Naive thymus-derived CD8-positive, alpha-beta T cell (primary cell): ENCODE measurements at regions not wholly inside any gene's neighbourhood (a gene's known extent, or its start where the extent isn't known, plus 50 kb on each side); places are given as distances from the start of the nearest gene placed in this dataset.

ENCODE experiments used
- ATAC-seq, 2 donors: fragments of 150-1000 bp; cut with Tn5 transposase in 1 of 2; sonication (Bioruptor Pico), chemical (Tn5 transposase) in 1 of 2; 1 replicate in 1 of 2; 2 replicates in 1 of 2; pipeline ENCODE4 v1.10.0; 2021; ENCODE audit warnings: mild to moderate bottlenecking in 2 of 2, moderate library complexity in 2 of 2
- POLR2A ChIA-PET: fragments of 350-600 bp; sonication (Branson Sonifier 250); formaldehyde crosslinking; loops from one replicate; lab custom pipeline; 2021; ENCODE audit warnings: antibody characterized with exemption; lab: Charles Lee
- DNase-seq, 10 donors: peaks; one replicate each; pipeline versions ENCODE4 v3.0.0 to v3.0.0-alpha.2; 2020 to 2022
- H3K27ac Mint-ChIP-seq, 10 donors: one replicate each; pipeline ENCODE4 v1.8.0; 2020 to 2022; ENCODE audit warnings: mild to moderate bottlenecking in 10 of 10, mixed read lengths in 10 of 10, moderate library complexity in 4 of 10, inconsistent platforms in 1 of 10
- H3K27me3 Mint-ChIP-seq, 5 donors: one replicate each; pipeline ENCODE4 v1.8.0; 2021 to 2022; ENCODE audit warnings: mixed read lengths in 5 of 5
- H3K36me3 Mint-ChIP-seq, 3 donors: one replicate each; pipeline ENCODE4 v1.8.0; 2020 to 2022; ENCODE audit warnings: mixed read lengths in 3 of 3, mild to moderate bottlenecking in 2 of 3, inconsistent platforms in 1 of 3
- H3K4me1 Mint-ChIP-seq, 4 donors: one replicate each; pipeline ENCODE4 v1.8.0; 2021 to 2022; ENCODE audit warnings: mixed read lengths in 4 of 4
- H3K4me3 Mint-ChIP-seq, 10 donors: one replicate each; pipeline ENCODE4 v1.8.0; 2020 to 2022; ENCODE audit warnings: mild to moderate bottlenecking in 10 of 10, mixed read lengths in 10 of 10, moderate library complexity in 6 of 10, inconsistent platforms in 1 of 10
- H3K9me3 Mint-ChIP-seq, 9 donors: one replicate each; pipeline ENCODE4 v1.8.0; 2020 to 2022; ENCODE audit warnings: mixed read lengths in 9 of 9, mild to moderate bottlenecking in 3 of 9, inconsistent platforms in 1 of 9, moderate library complexity in 1 of 9

DNA sequence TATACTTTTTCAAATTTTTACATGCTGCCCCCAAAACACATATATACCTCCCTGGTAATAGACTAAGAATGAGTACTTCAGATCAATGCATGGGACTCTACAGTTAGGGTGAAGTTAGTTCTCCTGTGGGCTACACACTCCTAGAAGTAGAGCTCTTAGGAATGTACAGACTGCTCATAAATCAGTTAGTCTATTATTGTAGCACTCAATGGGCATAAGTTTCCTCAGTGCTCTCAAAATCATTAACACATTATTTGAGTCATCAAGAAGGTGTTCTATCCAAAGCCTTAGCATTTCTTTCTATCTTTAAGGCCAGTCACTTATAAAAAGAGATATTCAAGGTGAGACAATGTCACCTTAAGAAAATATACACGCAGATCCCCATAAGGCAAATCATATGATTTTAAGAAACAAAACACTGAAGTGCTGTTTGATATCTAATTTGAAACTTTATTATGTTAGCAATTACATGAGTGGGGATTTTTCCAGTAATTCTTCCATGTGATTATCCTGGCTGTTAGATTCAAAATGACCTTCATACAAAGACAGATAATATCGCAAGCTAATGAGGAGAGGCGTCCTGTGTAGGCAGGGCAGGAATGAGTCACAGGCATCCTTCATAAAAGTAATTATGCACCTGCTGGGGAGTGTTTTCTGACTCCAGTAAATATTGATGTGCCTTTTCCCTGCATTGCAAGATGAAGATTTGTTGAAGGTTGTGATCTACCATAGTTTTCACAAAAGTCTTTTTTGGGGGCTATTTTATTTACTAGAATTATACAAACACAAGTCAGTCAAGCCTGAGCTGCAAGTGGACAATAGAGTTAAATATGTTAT, 167.2 kb upstream of the ATP1B1 start:
- no peaks in the 10 kb centered on the region for H3K36me3 Mint-ChIP-seq
- ATAC-seq (no peak), DNase-seq (no peak)
- H3K4me3 Mint-ChIP-seq, result no peak overlapping the region
- H3K4me1 Mint-ChIP-seq, result peaks cover 0 to 1% (median 0%) of the 10 kb centered on the region in 4 donors
- H3K9me3 Mint-ChIP-seq, result peaks cover 0 to 10% (median 0%) of the 10 kb centered on the region in 9 donors
- peaks cover 12 to 21% (median 18%) of the 10 kb centered on the region in 5 donors for H3K27me3 Mint-ChIP-seq
- POLR2A ChIA-PET, result no interaction called here
- H3K27ac Mint-ChIP-seq, result no peak overlapping the region

DNA sequence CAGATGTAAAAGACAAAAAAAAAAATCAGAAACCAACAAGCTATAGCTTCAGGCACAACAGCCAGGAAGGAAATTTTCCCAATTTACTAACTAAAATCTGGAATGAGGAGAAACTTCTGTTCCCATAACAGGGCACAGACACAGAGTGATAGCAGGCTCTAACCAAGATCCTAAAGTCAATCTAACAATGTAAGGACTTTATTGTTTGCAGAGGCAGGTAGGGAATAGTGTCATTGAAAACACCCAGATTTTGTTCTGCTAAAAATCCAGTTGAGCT, 166.6 kb upstream of the ATP1B1 start:
- H3K4me1 Mint-ChIP-seq, result peaks cover 0 to 1% (median 0%) of the 10 kb centered on the region in 4 donors
- POLR2A ChIA-PET, result no interaction called here

DNA sequence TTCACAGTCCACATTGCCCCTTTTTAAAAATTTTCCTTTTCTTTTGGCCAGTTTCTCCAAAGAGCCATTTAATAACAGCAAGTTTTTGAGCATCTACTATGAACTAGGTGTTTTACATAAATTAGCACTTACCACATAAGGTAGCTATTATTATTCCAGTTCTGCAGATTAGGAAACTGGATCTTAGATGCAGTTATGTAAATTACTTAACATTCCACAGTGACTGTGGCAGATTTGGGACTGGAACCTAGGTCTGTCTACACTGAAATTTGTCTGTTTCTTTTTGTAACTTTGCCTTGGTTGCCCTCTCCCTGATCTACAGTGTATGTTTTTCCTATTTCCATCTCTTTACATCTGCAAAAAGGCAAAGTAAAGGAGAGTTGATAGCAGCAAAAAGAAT, 164.8 kb upstream of the ATP1B1 start:
- no peak overlapping the region for H3K4me3 Mint-ChIP-seq
- H3K27me3 Mint-ChIP-seq, result peaks cover 12 to 25% (median 22%) of the 10 kb centered on the region in 5 donors
- no peak for DNase-seq
- peaks cover 0 to 1% (median 0%) of the 10 kb centered on the region in 4 donors for H3K4me1 Mint-ChIP-seq
- H3K9me3 Mint-ChIP-seq, result no peaks in the 10 kb centered on the region
- no peak for ATAC-seq
- POLR2A ChIA-PET, result no interaction called here
- H3K27ac Mint-ChIP-seq, result no peak overlapping the region
- no peaks in the 10 kb centered on the region for H3K36me3 Mint-ChIP-seq

More for the DNA sequence above, 166.6 kb upstream of the ATP1B1 start:
- Mint-ChIP-seq H3K4me3 (no peak overlapping the region), H3K36me3 (no peaks in the 10 kb centered on the region), H3K9me3 (peaks cover 0 to 6% (median 0%) of the 10 kb centered on the region in 9 donors), H3K27me3 (peaks cover 12 to 24% (median 18%) of the 10 kb centered on the region in 5 donors), H3K27ac (no peak overlapping the region)
- ATAC-seq (no peak), DNase-seq (no peak)

DNA sequence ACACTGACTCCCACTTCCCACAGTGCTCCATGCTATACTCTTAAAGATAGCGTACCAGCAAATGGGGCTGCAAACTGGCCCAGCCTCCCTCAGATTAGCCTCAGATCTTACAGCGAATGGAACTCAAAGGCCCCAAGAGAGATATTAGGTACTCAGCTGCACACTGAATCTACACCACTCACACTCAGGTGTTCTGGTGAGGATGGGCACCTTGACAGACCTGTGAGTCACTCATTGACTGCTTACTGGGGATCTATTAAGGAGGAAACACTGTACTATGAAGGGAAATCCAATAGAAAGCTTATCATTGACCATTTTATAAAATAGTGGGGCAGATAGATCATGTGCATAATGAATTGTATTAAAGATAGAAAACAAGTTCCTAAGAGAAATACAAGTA, 164.3 kb upstream of the ATP1B1 start:
- no peaks in the 10 kb centered on the region for H3K9me3 Mint-ChIP-seq
- H3K4me3 Mint-ChIP-seq, result no peak overlapping the region
- no peak for ATAC-seq
- H3K36me3 Mint-ChIP-seq, result no peaks in the 10 kb centered on the region
- DNase-seq, result no peak
- H3K27ac Mint-ChIP-seq, result no peak overlapping the region
- POLR2A ChIA-PET, result no interaction called here
- H3K27me3 Mint-ChIP-seq, result peaks cover 12 to 23% (median 22%) of the 10 kb centered on the region in 5 donors
- peaks cover 0 to 1% (median 0%) of the 10 kb centered on the region in 4 donors for H3K4me1 Mint-ChIP-seq

- no peak overlapping the region for H3K27ac Mint-ChIP-seq
- DNase-seq (no peak), ATAC-seq (no peak)
- peaks cover 8 to 19% (median 16%) of the 10 kb centered on the region in 5 donors for H3K27me3 Mint-ChIP-seq
- POLR2A ChIA-PET, result no interaction called here
- H3K4me1 Mint-ChIP-seq, result peaks cover 0 to 1% (median 0%) of the 10 kb centered on the region in 4 donors
- H3K9me3 Mint-ChIP-seq, result no peaks in the 10 kb centered on the region
- H3K36me3 Mint-ChIP-seq, result no peaks in the 10 kb centered on the region
- no peak overlapping the region for H3K4me3 Mint-ChIP-seq
Observed at GRCh38 chr1:168945870-168946269, 160.6 kb upstream of the ATP1B1 start.

DNA sequence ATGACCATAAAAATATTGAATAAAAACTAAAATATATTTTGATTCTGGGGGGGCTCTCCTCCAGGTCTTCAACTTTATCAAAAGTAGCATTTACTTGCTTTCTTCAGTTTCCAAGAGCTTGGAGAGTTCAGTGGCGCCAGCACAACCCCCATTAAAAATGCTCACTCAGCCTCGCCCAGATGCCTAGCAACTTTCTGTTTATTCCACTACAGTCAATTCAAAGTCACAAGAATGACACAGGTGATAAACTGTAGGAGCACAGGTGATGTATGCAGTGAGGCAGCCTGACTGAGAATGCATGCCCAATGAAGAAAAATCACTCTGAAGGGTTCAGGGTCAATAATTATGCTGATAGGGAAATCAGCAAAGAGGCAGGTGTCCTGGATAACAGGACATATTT, 159.4 kb upstream of the ATP1B1 start:
- DNase-seq (no peak), ATAC-seq (no peak)
- Mint-ChIP-seq H3K27me3 (peaks cover 6 to 14% (median 12%) of the 10 kb centered on the region in 5 donors), H3K4me1 (no peaks in the 10 kb centered on the region), H3K4me3 (no peak overlapping the region), H3K9me3 (no peaks in the 10 kb centered on the region), H3K36me3 (no peaks in the 10 kb centered on the region), H3K27ac (no peak overlapping the region)
- POLR2A ChIA-PET, result no interaction called here

DNA sequence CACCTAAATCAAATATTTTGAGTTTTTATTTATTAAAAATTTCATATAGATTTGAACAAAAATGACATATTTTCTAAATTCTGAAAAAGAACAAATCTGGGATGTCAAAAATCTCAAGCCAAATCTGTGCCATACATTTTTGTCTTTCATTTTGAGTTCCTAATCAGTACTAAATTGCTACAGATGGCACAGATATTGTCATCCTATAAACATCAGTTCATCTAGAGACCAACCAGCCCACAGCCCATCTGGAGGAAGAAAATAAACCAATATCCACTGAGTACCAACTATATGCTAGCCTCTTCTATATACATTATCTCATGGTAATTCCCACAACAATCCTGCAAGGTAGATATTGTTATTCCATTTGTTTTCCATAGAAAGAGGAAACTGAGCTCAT, 156.8 kb upstream of the ATP1B1 start:
- Mint-ChIP-seq H3K36me3 (no peaks in the 10 kb centered on the region), H3K27ac (no peak overlapping the region), H3K4me3 (no peak overlapping the region), H3K9me3 (no peaks in the 10 kb centered on the region), H3K4me1 (no peaks in the 10 kb centered on the region), H3K27me3 (peaks cover 0 to 4% (median 0%) of the 10 kb centered on the region in 5 donors)
- no peak for ATAC-seq
- DNase-seq, result no peak
- POLR2A ChIA-PET, result no interaction called here

DNA sequence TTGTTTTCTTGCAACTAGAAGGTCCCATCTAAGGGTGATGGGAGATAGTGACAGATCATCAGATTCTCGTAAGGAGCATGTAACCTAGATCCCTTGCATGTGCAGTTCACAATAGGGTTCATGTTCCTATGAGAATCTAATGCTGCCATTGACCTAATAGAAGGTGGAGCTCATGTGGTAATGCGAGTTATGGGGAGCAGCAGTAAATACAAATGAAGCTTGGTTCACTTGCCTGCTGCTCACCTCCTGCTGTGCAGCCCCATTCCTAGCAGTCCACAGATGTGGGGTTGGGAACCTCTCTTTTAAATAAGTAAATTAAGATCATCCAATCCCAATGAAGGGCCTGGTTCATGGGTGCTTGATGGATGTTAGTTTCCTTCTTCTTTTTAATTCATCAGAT, 148.7 kb upstream of the ATP1B1 start:
- Mint-ChIP-seq H3K4me3 (no peak overlapping the region), H3K4me1 (no peaks in the 10 kb centered on the region)

GRCh38 chr1:168958562-168959289, 147.8 kb upstream of the ATP1B1 start:
- no peaks in the 10 kb centered on the region for H3K36me3 Mint-ChIP-seq
- no peaks in the 10 kb centered on the region for H3K4me1 Mint-ChIP-seq
- POLR2A ChIA-PET, result no interaction called here

More for the DNA sequence above, 148.7 kb upstream of the ATP1B1 start:
- no peak for DNase-seq
- H3K36me3 Mint-ChIP-seq, result no peaks in the 10 kb centered on the region
- H3K9me3 Mint-ChIP-seq, result peaks cover 0 to 2% (median 0%) of the 10 kb centered on the region in 9 donors
- peaks cover 4 to 9% (median 5%) of the 10 kb centered on the region in 5 donors for H3K27me3 Mint-ChIP-seq
- H3K27ac Mint-ChIP-seq, result no peak overlapping the region
- ATAC-seq, result no peak
- POLR2A ChIA-PET, result no interaction called here

GRCh38 chr1:168959382-168959781, 147.1 kb upstream of the ATP1B1 start:
- ATAC-seq (no peak), DNase-seq (no peak)
- H3K4me3 Mint-ChIP-seq, result no peak overlapping the region
- POLR2A ChIA-PET, result no interaction called here
- no peaks in the 10 kb centered on the region for H3K4me1 Mint-ChIP-seq
- H3K9me3 Mint-ChIP-seq, result peaks cover 0 to 2% (median 0%) of the 10 kb centered on the region in 9 donors
- H3K27ac Mint-ChIP-seq, result no peak overlapping the region
- peaks cover 4 to 9% (median 5%) of the 10 kb centered on the region in 5 donors for H3K27me3 Mint-ChIP-seq
- H3K36me3 Mint-ChIP-seq, result no peaks in the 10 kb centered on the region

More at GRCh38 chr1:168958562-168959289, 147.8 kb upstream of the ATP1B1 start:
- H3K27ac Mint-ChIP-seq, result no peak overlapping the region
- H3K9me3 Mint-ChIP-seq, result peaks cover 0 to 2% (median 0%) of the 10 kb centered on the region in 9 donors
- ATAC-seq (no peak), DNase-seq (no peak)
- H3K27me3 Mint-ChIP-seq, result peaks cover 4 to 9% (median 5%) of the 10 kb centered on the region in 5 donors
- H3K4me3 Mint-ChIP-seq, result no peak overlapping the region

GRCh38 chr1:168960114-168960513, 146.4 kb upstream of the ATP1B1 start:
- Mint-ChIP-seq H3K4me3 (no peak overlapping the region), H3K27me3 (peaks cover 4 to 9% (median 6%) of the 10 kb centered on the region in 5 donors), H3K36me3 (no peaks in the 10 kb centered on the region), H3K9me3 (peaks cover 0 to 2% (median 0%) of the 10 kb centered on the region in 9 donors), H3K4me1 (no peaks in the 10 kb centered on the region), H3K27ac (no peak overlapping the region)
- ATAC-seq, result no peak
- POLR2A ChIA-PET, result no interaction called here
- no peak for DNase-seq

GRCh38 chr1:168960595-168960994, 145.9 kb upstream of the ATP1B1 start:
- Mint-ChIP-seq H3K4me1 (no peaks in the 10 kb centered on the region), H3K27me3 (peaks cover 4 to 9% (median 7%) of the 10 kb centered on the region in 5 donors), H3K4me3 (no peak overlapping the region), H3K36me3 (no peaks in the 10 kb centered on the region), H3K27ac (no peak overlapping the region), H3K9me3 (peaks cover 0 to 2% (median 0%) of the 10 kb centered on the region in 9 donors)
- DNase-seq (no peak), ATAC-seq (no peak)
- POLR2A ChIA-PET, result no interaction called here

DNA sequence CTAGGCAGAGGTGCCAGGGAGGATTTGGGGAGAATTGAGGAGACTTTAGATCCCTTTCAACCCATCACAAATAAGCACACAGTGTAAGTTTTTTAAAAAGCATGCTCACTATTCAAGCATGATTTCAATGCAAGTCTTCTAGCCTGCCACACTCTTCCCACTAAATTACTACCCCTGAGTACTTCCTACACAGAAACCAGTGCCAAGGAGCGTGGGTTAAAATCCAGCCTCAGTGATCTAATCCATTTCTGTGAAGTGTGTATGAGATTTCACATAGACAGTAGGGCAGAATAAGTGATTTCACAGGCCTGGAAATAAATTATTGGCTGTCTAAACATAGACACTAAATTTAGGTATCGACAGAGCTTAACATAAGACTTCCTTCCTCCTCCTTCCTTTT, 142.9 kb upstream of the ATP1B1 start:
- peaks cover 0 to 9% (median 7%) of the 10 kb centered on the region in 5 donors for H3K27me3 Mint-ChIP-seq
- H3K4me1 Mint-ChIP-seq, result no peaks in the 10 kb centered on the region
- no peak overlapping the region for H3K27ac Mint-ChIP-seq
- no peak overlapping the region for H3K4me3 Mint-ChIP-seq
- POLR2A ChIA-PET, result no interaction called here
- no peaks in the 10 kb centered on the region for H3K36me3 Mint-ChIP-seq
- peaks cover 0 to 2% (median 0%) of the 10 kb centered on the region in 9 donors for H3K9me3 Mint-ChIP-seq
- ATAC-seq, result no peak
- DNase-seq, result no peak
